ENCODE measurements at regions not wholly inside any gene's neighbourhood (a gene's known extent, or its start where the extent isn't known, plus 50 kb on each side); places are given as distances from the start of the nearest gene placed in this dataset.

DNA sequence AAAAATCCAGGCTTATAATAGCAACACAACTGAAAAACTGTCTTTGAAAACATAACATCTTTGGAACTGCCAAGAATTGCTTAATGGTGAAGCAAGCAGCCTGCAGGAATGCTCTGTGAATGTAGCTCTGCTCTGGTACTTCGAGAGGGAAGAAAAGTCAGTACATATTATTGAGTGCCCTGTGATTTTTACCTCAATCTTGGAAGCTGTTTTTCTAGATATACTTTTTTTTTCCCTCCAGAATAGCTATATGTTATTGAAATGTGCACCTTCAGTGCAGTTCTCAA lies 508.1 kb downstream of the PCNX1 start:
- TF ChIP-seq, protein P1, sequence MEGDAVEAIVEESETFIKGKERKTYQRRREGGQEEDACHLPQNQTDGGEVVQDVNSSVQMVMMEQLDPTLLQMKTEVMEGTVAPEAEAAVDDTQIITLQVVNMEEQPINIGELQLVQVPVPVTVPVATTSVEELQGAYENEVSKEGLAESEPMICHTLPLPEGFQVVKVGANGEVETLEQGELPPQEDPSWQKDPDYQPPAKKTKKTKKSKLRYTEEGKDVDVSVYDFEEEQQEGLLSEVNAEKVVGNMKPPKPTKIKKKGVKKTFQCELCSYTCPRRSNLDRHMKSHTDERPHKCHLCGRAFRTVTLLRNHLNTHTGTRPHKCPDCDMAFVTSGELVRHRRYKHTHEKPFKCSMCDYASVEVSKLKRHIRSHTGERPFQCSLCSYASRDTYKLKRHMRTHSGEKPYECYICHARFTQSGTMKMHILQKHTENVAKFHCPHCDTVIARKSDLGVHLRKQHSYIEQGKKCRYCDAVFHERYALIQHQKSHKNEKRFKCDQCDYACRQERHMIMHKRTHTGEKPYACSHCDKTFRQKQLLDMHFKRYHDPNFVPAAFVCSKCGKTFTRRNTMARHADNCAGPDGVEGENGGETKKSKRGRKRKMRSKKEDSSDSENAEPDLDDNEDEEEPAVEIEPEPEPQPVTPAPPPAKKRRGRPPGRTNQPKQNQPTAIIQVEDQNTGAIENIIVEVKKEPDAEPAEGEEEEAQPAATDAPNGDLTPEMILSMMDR (IDR thresholded peaks at IDR 0.05), result no peak
- no peak for TF ChIP-seq POLR2A (IDR thresholded peaks at IDR 0.05)

Data from lower leg skin (tissue), 3 donors.